ENCODE measurements at regions not wholly inside any gene's neighbourhood (a gene's known extent, or its start where the extent isn't known, plus 50 kb on each side); places are given as distances from the start of the nearest gene placed in this dataset.
"Not testable (repeated sequence)": the region's sequence is repeated elsewhere in the genome, so short reads cannot be mapped to it uniquely, and the experiment has no call there.

GRCh38 chr2:228786901-228787300 is 484.2 kb downstream of the PID1 start:
- no peak for DNase-seq (ENCODE audit: low spot score)

GRCh38 chr2:228782281-228782680 is 488.8 kb downstream of the PID1 start:
- no peak for DNase-seq (ENCODE audit: low spot score)

GRCh38 chr2:228777855-228778355 is 493.2 kb downstream of the PID1 start:
- no peak for DNase-seq (ENCODE audit: low spot score)

GRCh38 chr2:228774548-228774947 is 496.5 kb downstream of the PID1 start:
- DNase-seq (ENCODE audit: low spot score) = no peak

DNA sequence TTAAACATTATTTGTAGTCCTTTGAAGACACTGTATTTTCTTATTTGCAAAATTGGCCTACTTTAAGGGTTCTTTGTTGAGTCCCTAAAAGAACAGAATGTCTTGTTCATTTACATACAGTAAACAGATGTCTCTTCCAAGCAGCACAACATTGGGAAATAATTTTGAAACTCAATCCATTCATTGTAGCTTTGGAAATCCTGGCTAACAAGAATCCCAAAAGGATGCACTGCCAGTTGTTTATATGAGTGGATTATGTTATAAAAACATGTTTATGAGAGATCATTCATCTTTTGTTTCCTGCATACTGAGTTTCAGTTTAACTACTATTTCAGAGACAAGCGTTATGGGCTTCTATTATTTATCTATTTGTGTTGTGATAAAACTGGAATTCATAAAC is 499.3 kb downstream of the PID1 start:
- DNase-seq (ENCODE audit: low spot score) = no peak

GRCh38 chr2:228771315-228771714 is 499.8 kb downstream of the PID1 start:
- DNase-seq (ENCODE audit: low spot score) = no peak

- DNase-seq (ENCODE audit: low spot score) = no peak
Observed at GRCh38 chr2:228768818-228769217, 502.3 kb downstream of the PID1 start.

DNA sequence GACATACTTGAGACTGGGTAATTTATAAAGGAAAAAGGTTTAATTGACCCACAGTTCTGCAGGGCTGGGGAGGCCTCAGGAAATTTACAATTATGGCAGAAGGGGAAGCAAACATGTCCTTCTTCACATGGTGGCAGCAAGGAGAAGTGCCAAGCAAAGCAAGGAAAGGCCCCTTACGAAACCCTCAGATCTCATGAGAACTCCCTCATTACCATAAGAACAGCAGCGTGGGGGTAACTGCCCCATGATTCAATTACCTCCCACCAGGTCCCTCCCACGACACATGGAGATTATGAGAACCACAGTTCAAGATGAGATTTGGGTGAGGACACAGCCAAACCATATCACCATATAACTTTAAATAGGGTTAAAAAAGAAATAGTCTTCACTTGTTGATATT is 502.9 kb downstream of the PID1 start:
- not testable (repeated sequence) for DNase-seq (ENCODE audit: low spot score)

- DNase-seq (ENCODE audit: low spot score) = no peak
Observed at GRCh38 chr2:228767196-228767595, 503.9 kb downstream of the PID1 start.

- no peak for DNase-seq (ENCODE audit: low spot score)
Observed at GRCh38 chr2:228763379-228763981, 507.6 kb downstream of the PID1 start.

DNA sequence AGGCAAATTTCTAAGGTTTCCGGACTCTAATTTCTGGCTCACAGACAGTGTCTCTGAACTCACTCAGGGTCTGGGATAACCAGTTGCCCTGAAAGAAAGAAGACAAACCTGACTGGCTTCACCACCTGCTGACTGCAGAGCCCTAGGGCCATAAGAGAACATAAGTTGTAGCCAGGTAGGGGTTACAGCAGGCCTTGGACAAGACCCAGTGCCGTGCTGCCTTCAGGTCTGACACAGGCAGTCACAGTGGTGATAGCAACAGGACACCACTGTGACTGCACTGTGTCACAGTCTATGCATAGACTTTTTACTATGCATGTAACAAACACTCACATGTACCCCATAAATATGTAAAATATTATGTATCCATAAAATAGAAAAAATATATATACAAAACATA is 508.5 kb downstream of the PID1 start:
- no peak for DNase-seq (ENCODE audit: low spot score)

DNA sequence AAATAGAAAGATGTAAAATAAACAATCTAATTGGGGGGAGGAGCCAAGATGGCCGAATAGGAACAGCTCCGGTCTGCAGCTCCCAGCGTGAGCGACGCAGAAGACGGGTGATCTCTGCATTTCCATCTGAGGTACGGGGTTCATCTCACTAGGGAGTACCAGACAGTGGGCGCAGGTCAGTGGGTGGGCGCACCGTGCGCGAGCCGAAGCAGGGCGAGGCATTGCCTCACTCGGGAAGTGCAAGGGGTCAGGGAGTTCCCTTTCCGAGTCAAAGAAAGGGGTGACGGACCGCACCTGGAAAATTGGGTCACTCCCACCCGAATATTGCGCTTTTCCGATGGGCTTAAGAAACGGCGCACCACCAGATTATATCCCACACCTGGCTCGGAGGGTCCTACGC is 515.4 kb downstream of the PID1 start:
- not testable (repeated sequence) for DNase-seq (ENCODE audit: low spot score)

GRCh38 chr2:228747483-228747882 is 523.6 kb downstream of the PID1 start:
- DNase-seq (ENCODE audit: low spot score) = peak; percentile 2

DNA sequence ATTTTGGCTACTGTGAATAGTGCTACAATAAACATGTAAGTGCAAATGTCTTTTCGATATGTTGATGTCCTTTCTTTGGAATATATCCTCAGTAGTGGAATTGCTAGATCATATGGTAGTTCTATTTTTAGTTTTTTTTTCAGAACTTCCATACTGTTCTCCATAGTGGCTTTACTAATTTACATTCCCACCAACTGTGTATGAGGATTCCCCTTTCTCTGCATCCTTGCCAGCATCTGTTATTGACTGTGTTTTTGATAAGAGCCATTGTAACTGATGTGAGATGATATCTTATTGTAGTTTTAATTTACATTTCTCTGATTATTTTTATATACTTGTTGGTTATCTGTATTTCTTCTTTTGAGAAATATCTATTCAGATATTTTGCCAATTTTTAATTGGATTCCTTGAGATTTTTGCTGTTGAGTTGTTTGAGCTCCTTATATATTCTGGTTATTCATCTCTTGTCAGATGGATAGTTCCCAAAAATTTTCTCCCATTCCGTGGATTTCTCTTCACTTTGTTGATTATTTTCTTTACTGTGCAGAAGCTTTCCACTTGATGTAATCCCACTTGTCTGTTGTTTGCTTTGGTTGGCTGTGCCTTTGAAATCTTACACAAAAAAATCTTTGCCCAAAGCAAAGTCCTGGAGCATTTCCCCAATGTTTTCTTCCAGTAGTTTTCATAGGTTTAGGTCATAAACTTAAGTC is 532.3 kb downstream of the PID1 start:
- DNase-seq (ENCODE audit: low spot score) = no peak

- DNase-seq (ENCODE audit: low spot score) = no peak
Observed at GRCh38 chr2:228735697-228736096, 535.4 kb downstream of the PID1 start.

GRCh38 chr2:228731517-228731916 is 539.6 kb downstream of the PID1 start:
- no peak for DNase-seq (ENCODE audit: low spot score)

DNA sequence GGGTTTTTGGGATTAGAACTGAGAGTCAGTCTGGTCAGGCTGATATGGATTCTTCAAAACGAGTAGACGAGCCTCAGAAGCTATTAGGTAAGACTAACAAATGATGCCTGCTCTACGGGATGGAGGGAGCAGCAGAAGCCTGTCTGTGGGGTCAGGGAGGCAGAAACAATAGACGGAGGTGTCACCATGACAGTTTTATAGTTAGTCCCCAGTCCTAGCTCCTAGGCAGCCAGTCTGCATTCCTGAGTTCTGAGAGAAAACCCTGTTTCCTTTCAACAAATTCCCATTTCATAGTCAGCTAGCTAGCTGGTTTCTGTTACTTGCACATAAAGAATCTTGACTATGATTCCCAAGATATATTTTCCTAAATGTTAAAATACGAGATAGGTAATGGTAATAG is 542.1 kb downstream of the PID1 start:
- no peak for DNase-seq (ENCODE audit: low spot score)

DNA sequence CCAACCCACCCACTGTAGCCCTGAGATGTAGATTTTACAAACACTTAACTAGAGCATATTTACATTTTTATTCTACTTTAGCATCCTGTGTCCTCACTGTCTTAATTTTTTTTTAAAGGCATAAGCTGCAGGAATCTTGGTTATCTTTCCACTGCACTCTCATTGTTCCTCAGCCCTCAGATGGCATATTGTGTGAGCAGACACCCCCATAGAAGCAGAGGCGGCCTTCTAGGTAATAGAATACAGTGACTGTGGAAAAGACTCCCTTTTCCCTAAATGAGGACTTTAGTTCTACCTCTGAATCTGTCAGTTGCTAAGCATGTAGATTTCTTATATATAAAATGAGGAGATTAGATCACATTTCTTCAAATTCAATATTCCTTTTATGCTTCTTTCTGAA is 543.5 kb upstream of the SPHKAP start:
- peak; percentile 55 for DNase-seq (ENCODE audit: low spot score)

- no peak for DNase-seq (ENCODE audit: low spot score)
Observed at GRCh38 chr2:228723599-228723998, 542.1 kb upstream of the SPHKAP start.

DNA sequence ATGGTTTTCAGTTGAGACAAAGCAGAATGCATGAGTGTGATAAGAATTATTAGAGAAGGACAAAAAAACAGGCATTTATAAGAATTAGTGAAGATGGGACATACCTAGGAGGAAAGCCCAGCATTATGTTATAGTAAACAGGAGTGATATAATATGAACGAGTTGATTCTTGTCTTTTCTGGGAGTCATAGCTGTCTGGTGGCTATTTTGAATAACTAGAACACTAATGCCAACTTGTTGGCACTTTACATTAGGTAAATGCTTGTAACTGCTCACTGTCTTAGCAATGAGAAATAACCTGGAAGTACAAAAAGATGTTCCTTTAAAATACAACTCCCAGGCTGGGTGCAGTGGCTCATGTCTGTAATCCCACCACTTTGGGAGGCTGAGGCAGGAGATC is 540.8 kb upstream of the SPHKAP start:
- DNase-seq (ENCODE audit: low spot score) = no peak

GRCh38 chr2:228720895-228721294 is 539.4 kb upstream of the SPHKAP start:
- DNase-seq (ENCODE audit: low spot score) = no peak

DNA sequence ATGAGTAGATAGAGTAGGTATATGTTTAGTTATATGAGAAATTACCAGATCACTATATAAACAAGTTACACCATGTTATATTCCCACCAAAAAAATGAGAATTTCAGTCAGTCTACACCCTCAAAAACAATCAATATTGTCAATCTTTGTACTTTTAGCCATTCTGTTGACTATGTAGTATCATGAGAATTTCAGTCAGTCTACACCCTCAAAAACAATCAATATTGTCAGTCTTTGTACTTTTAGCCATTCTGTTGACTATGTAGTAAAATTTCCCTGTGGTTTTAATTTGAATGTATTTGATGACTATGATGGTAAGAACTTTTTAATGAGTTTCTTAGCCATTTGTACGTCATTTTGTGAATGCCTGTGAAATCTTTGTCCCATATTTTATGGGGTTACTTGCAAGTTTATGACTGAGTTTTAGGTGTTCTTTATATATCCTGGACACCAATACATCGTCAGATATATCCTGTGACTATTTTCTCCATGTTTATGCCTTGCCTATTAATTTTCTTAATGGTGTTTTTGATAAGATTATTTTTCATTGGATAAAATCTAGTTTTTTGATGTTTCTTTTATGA is 528.4 kb upstream of the SPHKAP start:
- DNase-seq (ENCODE audit: low spot score) = no peak

- DNase-seq (ENCODE audit: low spot score) = no peak
Observed at GRCh38 chr2:228707846-228708245, 526.4 kb upstream of the SPHKAP start.
